Duodenal mucosa (tissue), 2 donors: ENCODE measurements at regions not wholly inside any gene's neighbourhood (a gene's known extent, or its start where the extent isn't known, plus 50 kb on each side); places are given as distances from the start of the nearest gene placed in this dataset.

Source experiments
- H3K27ac ChIP-seq: one replicate; pipeline ENCODE4 v1.7.0; 2013; ENCODE audit warnings: low read depth, low read length
- H3K27me3 ChIP-seq, 2 donors: one replicate each; pipeline ENCODE4 v1.7.0; 2013; ENCODE audit warnings: low read length in 2 of 2, control low read depth in 1 of 2; ENCODE audit not compliant: insufficient read depth in 2 of 2, control insufficient read depth in 1 of 2
- H3K36me3 ChIP-seq, 2 donors: one replicate each; pipeline ENCODE4 v1.7.0; 2013; ENCODE audit warnings: low read length in 2 of 2, control low read depth in 1 of 2; ENCODE audit not compliant: insufficient read depth in 2 of 2, control insufficient read depth in 1 of 2
- H3K4me1 ChIP-seq, 2 donors: one replicate each; pipeline ENCODE4 v1.7.0; 2013; ENCODE audit warnings: low read length in 2 of 2, control low read depth in 1 of 2; ENCODE audit not compliant: insufficient read depth in 2 of 2, control insufficient read depth in 1 of 2
- H3K4me3 ChIP-seq, 2 donors: one replicate each; pipeline ENCODE4 v1.7.0; 2013; ENCODE audit warnings: low read length in 2 of 2, low read depth in 1 of 2
- H3K9ac ChIP-seq, 2 donors: one replicate each; pipeline ENCODE4 v1.7.0; 2013; ENCODE audit warnings: low read length in 2 of 2, low read depth in 1 of 2
- H3K9me3 ChIP-seq, 2 donors: one replicate each; pipeline ENCODE4 v1.7.0; 2013; ENCODE audit warnings: low read length in 2 of 2, control low read depth in 1 of 2; ENCODE audit not compliant: control insufficient read depth in 1 of 2

DNA sequence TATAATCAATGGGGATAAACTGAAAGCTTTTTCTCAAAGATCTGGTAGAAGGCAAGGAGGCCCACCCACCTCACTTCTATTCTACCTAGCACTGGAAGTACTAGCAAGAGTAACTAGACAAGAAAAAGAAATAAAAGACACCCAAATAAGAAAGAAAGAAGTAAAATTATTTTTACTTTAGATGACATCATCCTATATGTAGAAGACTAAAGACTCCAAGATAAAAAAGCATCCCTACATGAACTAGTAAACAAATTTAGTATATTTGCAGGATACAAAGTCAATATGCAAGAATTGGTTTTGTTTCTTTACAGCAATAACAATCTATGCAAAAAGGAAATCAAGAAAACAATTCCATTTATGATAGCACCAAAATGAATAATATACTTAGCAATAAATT lies 201.5 kb upstream of the KIRREL3 start:
- H3K27me3 ChIP-seq: no peaks in the 10 kb centered on the region
- no peak overlapping the region for H3K27ac ChIP-seq
- H3K36me3 ChIP-seq: no peaks in the 10 kb centered on the region
- H3K9ac ChIP-seq: no peak overlapping the region
- no peak overlapping the region for H3K4me3 ChIP-seq
- no peaks in the 10 kb centered on the region for H3K4me1 ChIP-seq
- peaks cover 0 to 2% of the 10 kb centered on the region in 2 donors for H3K9me3 ChIP-seq

DNA sequence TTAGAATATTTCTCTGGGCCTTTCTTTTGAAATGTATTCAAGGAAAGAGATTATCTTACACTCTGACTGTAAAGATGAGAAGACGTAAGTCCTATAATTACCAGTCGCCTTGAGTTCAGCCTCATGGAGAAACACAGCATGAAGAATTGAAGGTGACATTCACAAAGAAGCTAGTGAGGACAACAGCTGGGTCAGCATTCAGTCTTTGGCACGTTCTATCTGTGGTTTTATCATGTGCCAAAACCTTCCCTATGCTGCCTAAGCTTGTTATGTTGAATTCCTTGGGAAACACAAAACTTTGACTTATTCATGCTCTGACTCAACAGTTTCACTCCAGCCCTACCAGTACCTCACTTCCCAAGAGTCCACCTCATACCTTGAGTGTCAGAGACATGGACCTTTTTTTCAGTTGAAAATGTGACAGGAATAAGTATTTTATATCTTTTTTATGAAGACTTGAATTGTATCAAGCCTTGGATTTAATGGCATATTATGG lies 198.8 kb upstream of the KIRREL3 start:
- Histone ChIP-seq H3K27ac (no peak overlapping the region), H3K36me3 (no peaks in the 10 kb centered on the region), H3K9ac (no peak overlapping the region), H3K4me1 (no peaks in the 10 kb centered on the region), H3K27me3 (no peaks in the 10 kb centered on the region), H3K9me3 (no peaks in the 10 kb centered on the region), H3K4me3 (no peak overlapping the region)

DNA sequence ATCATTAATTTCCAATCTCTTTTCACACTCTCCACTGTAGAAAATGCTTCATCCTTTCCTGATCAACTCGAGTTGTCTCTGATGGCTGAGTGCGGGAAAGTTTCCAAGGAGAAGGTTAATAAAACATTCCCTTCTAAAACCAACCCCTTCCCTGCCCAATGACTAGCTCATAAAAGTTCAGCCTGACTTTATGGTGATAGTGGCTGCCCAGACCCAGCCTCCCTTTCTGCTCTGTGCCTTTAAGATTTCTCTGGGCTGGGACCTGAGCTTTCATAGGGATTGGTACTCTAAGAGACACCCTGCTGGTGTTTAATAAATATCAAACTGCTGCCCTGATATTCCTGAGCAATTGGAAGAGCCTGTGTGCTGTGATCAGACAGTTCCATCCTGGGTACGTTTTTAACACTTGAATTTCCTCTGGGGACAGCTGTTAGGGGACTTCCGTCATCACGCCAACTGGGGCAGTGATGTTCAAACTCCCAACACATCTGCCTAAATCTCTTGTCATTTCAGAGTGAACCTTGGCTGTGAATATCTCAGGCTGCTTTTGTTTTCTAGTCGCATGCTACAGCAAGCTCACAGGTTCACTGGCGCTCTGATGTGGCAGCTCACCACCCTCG lies 195.0 kb upstream of the KIRREL3 start:
- H3K36me3 ChIP-seq: no peaks in the 10 kb centered on the region

DNA sequence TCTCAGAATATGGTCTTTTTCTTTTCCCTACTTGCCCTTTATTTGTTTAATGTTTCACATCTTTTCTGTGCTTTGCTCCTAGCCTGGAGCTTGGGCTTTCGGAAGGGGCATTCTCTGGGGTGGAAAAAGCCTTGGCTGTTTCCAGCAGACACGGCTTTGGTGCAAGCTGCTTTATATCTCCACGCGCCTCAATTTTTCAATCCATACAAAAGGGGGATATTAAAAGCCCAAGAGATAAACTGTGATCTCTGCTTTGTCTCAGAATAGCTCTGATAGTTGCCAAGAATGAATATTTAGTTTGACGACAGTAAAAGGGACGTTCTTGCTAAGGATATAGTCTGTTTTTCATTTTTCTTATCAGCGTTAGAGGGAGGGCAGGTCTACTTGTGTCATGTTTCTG lies 194.0 kb upstream of the KIRREL3 start:
- Histone ChIP-seq H3K9ac (no peak overlapping the region), H3K4me1 (no peaks in the 10 kb centered on the region), H3K27me3 (no peaks in the 10 kb centered on the region), H3K9me3 (no peaks in the 10 kb centered on the region), H3K36me3 (no peaks in the 10 kb centered on the region), H3K27ac (no peak overlapping the region), H3K4me3 (no peak overlapping the region)

More for the DNA sequence above, 195.0 kb upstream of the KIRREL3 start:
- no peak overlapping the region for H3K9ac ChIP-seq
- no peak overlapping the region for H3K27ac ChIP-seq
- H3K4me3 ChIP-seq: no peak overlapping the region
- H3K27me3 ChIP-seq: no peaks in the 10 kb centered on the region
- no peaks in the 10 kb centered on the region for H3K9me3 ChIP-seq
- H3K4me1 ChIP-seq: no peaks in the 10 kb centered on the region

DNA sequence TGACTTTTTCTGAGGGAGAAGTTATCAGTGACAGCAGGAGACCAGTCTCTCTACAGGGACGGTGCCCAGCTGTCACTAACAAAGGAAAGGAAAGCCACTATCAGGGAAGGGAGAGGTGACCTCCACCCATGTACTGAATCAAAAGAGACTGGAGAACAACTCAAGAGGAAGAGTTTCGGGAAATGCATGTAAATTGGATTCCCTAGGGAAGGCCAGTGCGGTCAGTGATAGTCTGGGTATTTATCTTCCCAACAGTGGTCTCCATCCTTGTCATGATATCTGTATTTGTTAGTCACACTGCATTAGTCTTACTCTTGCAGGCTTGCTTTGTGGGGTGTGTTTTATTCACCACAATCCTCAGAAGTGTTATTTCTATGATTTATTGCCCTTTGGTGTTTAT lies 193.4 kb upstream of the KIRREL3 start:
- no peak overlapping the region for H3K9ac ChIP-seq
- H3K4me3 ChIP-seq: no peak overlapping the region
- no peaks in the 10 kb centered on the region for H3K36me3 ChIP-seq
- no peaks in the 10 kb centered on the region for H3K4me1 ChIP-seq
- H3K27ac ChIP-seq: no peak overlapping the region
- no peaks in the 10 kb centered on the region for H3K27me3 ChIP-seq
- H3K9me3 ChIP-seq: no peaks in the 10 kb centered on the region

DNA sequence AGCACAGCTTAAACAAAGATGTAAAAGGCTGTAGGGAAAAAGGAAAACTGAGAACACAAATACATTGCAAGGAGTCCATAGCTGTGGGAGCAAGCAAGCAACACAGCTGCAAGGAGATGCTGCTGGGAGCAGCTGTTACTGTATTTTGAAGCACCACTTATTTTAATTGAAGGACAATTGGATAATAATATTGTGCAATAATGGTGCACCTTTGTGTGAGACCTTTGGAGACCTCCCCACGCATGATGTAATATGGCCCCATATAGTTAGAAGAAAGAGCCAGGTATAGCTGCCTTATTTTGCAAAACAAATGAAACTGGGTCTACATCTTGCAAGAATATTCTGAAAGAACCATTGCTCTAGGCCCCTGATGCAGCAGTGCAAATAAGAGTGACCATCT lies 191.1 kb upstream of the KIRREL3 start:
- Histone ChIP-seq H3K27me3 (no peaks in the 10 kb centered on the region), H3K9ac (no peak overlapping the region), H3K4me3 (no peak overlapping the region), H3K36me3 (no peaks in the 10 kb centered on the region), H3K27ac (no peak overlapping the region), H3K4me1 (no peaks in the 10 kb centered on the region), H3K9me3 (no peaks in the 10 kb centered on the region)

DNA sequence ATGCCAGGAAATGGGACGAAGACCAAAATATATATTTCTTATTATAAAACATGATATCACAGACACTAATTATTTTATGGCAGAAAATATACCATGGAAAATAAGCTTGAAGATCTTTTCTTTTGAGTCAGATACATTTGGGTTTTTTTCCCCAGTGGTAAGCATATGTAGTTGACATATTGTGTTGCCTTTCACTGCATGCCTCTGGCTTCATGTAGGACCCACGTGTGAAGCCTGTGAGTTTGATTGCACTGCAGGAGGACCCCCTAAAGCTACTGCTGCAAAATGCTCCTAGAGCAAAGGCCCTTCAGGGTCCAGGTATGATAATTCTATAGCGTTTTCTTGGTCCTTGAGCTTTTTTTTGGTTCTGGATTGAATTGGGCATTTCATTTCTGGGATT lies 190.7 kb upstream of the KIRREL3 start:
- no peak overlapping the region for H3K9ac ChIP-seq
- H3K27me3 ChIP-seq: no peaks in the 10 kb centered on the region
- H3K9me3 ChIP-seq: no peaks in the 10 kb centered on the region
- H3K36me3 ChIP-seq: no peaks in the 10 kb centered on the region
- no peaks in the 10 kb centered on the region for H3K4me1 ChIP-seq
- H3K27ac ChIP-seq: no peak overlapping the region
- H3K4me3 ChIP-seq: no peak overlapping the region

DNA sequence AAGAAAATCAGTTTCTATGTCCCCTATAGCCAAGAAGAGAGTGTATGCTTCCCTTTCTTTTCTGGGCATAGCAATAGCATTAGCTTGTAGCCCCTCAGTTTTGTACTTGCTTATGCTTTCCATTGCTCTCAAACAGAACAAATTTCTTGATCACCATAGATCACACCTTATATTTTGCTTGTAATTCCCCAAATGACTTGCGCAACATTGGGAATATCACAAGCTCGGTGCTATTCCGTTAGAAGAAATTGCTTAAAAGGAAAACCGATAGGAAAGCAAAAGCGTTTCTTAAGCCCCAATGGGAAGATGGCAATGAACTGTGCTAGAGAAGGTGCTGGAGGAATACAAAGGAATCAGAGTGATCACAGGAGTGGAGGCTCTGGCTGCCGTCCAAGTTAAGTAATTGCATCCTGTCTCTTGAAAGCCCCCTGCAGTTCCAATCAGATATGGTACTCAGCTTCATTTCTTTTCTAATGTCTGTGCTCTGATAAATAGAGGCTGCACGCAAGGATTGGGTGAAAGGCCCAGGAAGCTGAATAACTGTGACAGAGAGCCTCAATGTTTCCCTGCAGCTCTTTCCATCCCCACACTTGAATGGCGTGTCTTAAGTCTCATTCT lies 182.1 kb upstream of the KIRREL3 start:
- H3K27ac ChIP-seq: no peak overlapping the region
- H3K9ac ChIP-seq: no peak overlapping the region
- no peaks in the 10 kb centered on the region for H3K36me3 ChIP-seq
- H3K4me3 ChIP-seq: no peak overlapping the region
- no peaks in the 10 kb centered on the region for H3K9me3 ChIP-seq
- H3K27me3 ChIP-seq: no peaks in the 10 kb centered on the region
- no peaks in the 10 kb centered on the region for H3K4me1 ChIP-seq

DNA sequence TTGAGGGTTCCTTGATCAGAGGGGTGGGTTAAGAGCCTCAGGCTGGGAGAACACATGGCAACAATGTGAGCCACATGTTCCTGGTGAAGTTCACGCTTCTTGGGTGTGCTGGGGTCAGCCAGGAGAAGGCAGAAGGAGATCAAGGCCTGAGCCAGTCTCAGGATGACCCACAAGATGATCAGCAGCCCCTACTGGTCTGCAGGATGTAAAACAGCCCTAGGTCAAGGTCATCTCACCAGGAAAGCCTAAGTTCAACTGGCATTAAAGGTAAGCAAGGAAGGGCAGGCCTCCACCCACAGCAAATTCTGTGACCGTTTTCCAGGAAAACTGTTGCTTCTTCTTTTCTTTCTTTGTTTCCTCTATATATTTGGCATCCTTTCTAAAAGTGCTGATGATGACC lies 156.7 kb upstream of the KIRREL3 start:
- Histone ChIP-seq H3K4me3 (no peak overlapping the region), H3K4me1 (no peaks in the 10 kb centered on the region), H3K27me3 (no peaks in the 10 kb centered on the region), H3K9me3 (no peaks in the 10 kb centered on the region), H3K27ac (no peak overlapping the region), H3K36me3 (no peaks in the 10 kb centered on the region), H3K9ac (no peak overlapping the region)

DNA sequence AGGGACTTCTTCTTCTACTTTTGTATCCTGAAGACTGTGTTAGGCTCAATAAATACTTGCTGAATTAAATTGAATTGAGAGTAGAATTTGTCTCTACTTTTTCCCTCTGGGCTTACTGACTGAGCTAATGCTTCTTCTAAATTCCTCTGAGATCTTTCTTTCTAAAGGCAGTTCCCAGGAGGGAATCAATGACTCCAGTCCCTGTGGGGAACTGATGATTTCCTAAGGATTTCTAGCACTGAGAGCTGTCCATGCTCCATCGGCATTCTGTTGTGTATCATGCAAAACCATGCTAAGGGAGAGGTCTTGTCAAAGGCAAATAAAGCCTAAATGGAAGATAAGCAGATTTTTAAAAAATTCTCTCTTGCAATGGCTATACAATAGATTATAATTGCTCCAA lies 148.8 kb upstream of the KIRREL3 start:
- no peaks in the 10 kb centered on the region for H3K27me3 ChIP-seq

More for the DNA sequence above, 148.8 kb upstream of the KIRREL3 start:
- no peak overlapping the region for H3K9ac ChIP-seq
- H3K36me3 ChIP-seq: no peaks in the 10 kb centered on the region
- H3K27ac ChIP-seq: no peak overlapping the region
- H3K4me1 ChIP-seq: no peaks in the 10 kb centered on the region
- no peak overlapping the region for H3K4me3 ChIP-seq
- no peaks in the 10 kb centered on the region for H3K9me3 ChIP-seq
